ENCODE measurements at regions not wholly inside any gene's neighbourhood (a gene's known extent, or its start where the extent isn't known, plus 50 kb on each side); places are given as distances from the start of the nearest gene placed in this dataset.

DNA sequence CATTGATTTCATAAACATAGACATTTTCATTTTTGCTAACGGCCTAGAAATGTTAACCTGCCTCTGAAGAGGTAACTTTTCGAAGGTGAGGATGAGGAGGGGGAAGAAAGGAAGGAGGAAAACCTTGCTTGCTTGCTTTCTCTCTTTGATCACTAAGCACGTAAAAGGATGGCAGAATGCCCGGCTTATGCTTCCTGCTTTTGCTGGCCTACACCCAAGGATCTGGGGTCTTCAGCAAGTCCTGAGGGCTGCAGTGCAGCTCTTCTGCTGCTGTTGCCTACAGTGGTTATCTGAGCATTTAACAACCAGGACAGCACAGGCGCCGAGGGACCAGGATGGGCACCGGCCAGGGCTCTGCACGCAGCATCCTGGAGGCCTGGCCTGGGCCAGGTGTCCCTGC lies 150.8 kb upstream of the TAB2 start (continued):
- TF ChIP-seq, protein P1, sequence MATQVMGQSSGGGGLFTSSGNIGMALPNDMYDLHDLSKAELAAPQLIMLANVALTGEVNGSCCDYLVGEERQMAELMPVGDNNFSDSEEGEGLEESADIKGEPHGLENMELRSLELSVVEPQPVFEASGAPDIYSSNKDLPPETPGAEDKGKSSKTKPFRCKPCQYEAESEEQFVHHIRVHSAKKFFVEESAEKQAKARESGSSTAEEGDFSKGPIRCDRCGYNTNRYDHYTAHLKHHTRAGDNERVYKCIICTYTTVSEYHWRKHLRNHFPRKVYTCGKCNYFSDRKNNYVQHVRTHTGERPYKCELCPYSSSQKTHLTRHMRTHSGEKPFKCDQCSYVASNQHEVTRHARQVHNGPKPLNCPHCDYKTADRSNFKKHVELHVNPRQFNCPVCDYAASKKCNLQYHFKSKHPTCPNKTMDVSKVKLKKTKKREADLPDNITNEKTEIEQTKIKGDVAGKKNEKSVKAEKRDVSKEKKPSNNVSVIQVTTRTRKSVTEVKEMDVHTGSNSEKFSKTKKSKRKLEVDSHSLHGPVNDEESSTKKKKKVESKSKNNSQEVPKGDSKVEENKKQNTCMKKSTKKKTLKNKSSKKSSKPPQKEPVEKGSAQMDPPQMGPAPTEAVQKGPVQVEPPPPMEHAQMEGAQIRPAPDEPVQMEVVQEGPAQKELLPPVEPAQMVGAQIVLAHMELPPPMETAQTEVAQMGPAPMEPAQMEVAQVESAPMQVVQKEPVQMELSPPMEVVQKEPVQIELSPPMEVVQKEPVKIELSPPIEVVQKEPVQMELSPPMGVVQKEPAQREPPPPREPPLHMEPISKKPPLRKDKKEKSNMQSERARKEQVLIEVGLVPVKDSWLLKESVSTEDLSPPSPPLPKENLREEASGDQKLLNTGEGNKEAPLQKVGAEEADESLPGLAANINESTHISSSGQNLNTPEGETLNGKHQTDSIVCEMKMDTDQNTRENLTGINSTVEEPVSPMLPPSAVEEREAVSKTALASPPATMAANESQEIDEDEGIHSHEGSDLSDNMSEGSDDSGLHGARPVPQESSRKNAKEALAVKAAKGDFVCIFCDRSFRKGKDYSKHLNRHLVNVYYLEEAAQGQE (IDR thresholded peaks at IDR 0.05; ENCODE audit: borderline replicate concordance): no peak
- TF ChIP-seq, protein P1 (CRISPR knock-in tag; IDR thresholded peaks at IDR 0.05; ENCODE audit: low read depth): no peak
- TF ChIP-seq ZKSCAN8 (CRISPR knock-in tag; IDR thresholded peaks at IDR 0.05): no peak
- no peak for TF ChIP-seq ZNF282 (CRISPR knock-in tag; IDR thresholded peaks at IDR 0.05)
- TF ChIP-seq NR4A1 (CRISPR knock-in tag; IDR thresholded peaks at IDR 0.05): no peak
- TF ChIP-seq NR4A1 (tag; IDR thresholded peaks at IDR 0.05): no peak
- no peak for TF ChIP-seq CCAR2 (IDR thresholded peaks at IDR 0.05; ENCODE audit: low read depth, low read length)
